Panc1 (cell line): ENCODE measurements at regions not wholly inside any gene's neighbourhood (a gene's known extent, or its start where the extent isn't known, plus 50 kb on each side); places are given as distances from the start of the nearest gene placed in this dataset.

Source experiments
- ATAC-seq: fragments of 200-7000 bp; cut with Tn5 transposase; 2 replicates; pipeline ENCODE4 v1.9.1; 2020; ENCODE audit warnings: mild to moderate bottlenecking, moderate library complexity
- BruUV-seq: library from RNA; stranded (reverse); fragments of 400-500 nt; replicated peaks from 2 replicates; lab custom pipeline; 2021; lab: Mats Ljungman, UMichigan
- CTCF ChIA-PET: fragments of 300-600 bp; sonication (Branson Sonifier 250); formaldehyde crosslinking; loops from one replicate; lab custom pipeline; 2022; ENCODE audit warnings: antibody characterized with exemption; lab: Charles Lee
- POLR2A ChIA-PET: fragments of 300-600 bp; sonication (Branson Sonifier 250); formaldehyde crosslinking; loops from one replicate; lab custom pipeline; 2022; ENCODE audit warnings: antibody characterized with exemption; lab: Charles Lee
- DNase-seq: peaks from one replicate; pipeline ENCODE4 v3.0.0-alpha.2; 2010; ENCODE audit warnings: low read depth, low spot score
- H3K27ac ChIP-seq: 2 replicates; pipeline ENCODE4 v1.5.1; 2011; ENCODE audit warnings: mild to moderate bottlenecking, low read length, inconsistent platforms
- H3K27me3 ChIP-seq: fragments of 200-500 bp; sonication (Bioruptor generic); 2 replicates; pipeline ENCODE4 v1.6.0; 2014; ENCODE audit warnings: low read length, inconsistent platforms; ENCODE audit not compliant: control insufficient read depth, insufficient read depth
- H3K36me3 ChIP-seq: fragments of 200-500 bp; sonication (Bioruptor generic); 2 replicates; pipeline ENCODE4 v1.5.1; 2014; ENCODE audit warnings: inconsistent platforms, mild to moderate bottlenecking, low read length, moderate library complexity; ENCODE audit not compliant: control insufficient read depth, insufficient read depth
- H3K4me1 ChIP-seq: 2 replicates; pipeline ENCODE4 v1.5.1; 2011; ENCODE audit warnings: inconsistent platforms, mild to moderate bottlenecking, low read length, moderate library complexity; ENCODE audit not compliant: control insufficient read depth, insufficient read depth
- H3K4me3 ChIP-seq, 2 experiments: 2 replicates each; pipeline ENCODE4 v1.5.1; 2011 to 2012; ENCODE audit warnings: low read depth in 2 of 2, low read length in 2 of 2, mild to moderate bottlenecking in 2 of 2, inconsistent platforms in 1 of 2, moderate library complexity in 1 of 2
- H3K9me3 ChIP-seq: fragments of 200-500 bp; sonication (Bioruptor generic); 2 replicates; pipeline ENCODE4 v1.5.1; 2014; ENCODE audit warnings: low read depth, mild to moderate bottlenecking, inconsistent platforms, low read length, moderate library complexity; ENCODE audit not compliant: control insufficient read depth, insufficient read depth
- POLR2AphosphoS5 ChIP-seq: IDR thresholded peaks from 2 replicates; pipeline ENCODE4 v1.6.1; 2012; ENCODE audit warnings: mild to moderate bottlenecking, low read depth, low read length, moderate library complexity
- SIN3A ChIP-seq: IDR thresholded peaks from 2 replicates; pipeline ENCODE4 v1.6.1; 2012; ENCODE audit warnings: low read depth, mild to moderate bottlenecking, low read length, moderate library complexity, borderline replicate concordance; ENCODE audit not compliant: insufficient read depth
- TCF7L2 ChIP-seq: IDR thresholded peaks from 2 replicates; pipeline ENCODE4 v1.6.1; 2011; ENCODE audit warnings: mild to moderate bottlenecking, low read depth, low read length, inconsistent platforms
- in situ Hi-C: cut with HindIII; loops from 2 replicates; pipeline ENCODE4 v1.10.0; 2016; ENCODE audit warnings: low sequenced_read_pairs, low pct_unique_long_range_greater_than_20kb
- intact Hi-C: fragments of 100-400 bp; cut with micrococcal nuclease; formaldehyde crosslinking; loops from one replicate; pipeline ENCODE4 v1.10.0; 2022; ENCODE audit not compliant: unreplicated experiment
- TF ChIP-seq, protein P1 (sequence below), 2 experiments: IDR thresholded peaks; 2 replicates each; pipeline ENCODE4 v1.6.1; 2011 to 2012; ENCODE audit warnings: low read depth in 2 of 2, control low read depth in 1 of 2, low read length in 1 of 2, mild to moderate bottlenecking in 1 of 2, moderate library complexity in 1 of 2; ENCODE audit not compliant: insufficient read depth in 1 of 2
- TF ChIP-seq, protein P2 (sequence below): fragments of 450-650 bp; IDR thresholded peaks from 2 replicates; pipeline ENCODE4 v1.5.1; 2017; ENCODE audit warnings: mild to moderate bottlenecking

DNA sequence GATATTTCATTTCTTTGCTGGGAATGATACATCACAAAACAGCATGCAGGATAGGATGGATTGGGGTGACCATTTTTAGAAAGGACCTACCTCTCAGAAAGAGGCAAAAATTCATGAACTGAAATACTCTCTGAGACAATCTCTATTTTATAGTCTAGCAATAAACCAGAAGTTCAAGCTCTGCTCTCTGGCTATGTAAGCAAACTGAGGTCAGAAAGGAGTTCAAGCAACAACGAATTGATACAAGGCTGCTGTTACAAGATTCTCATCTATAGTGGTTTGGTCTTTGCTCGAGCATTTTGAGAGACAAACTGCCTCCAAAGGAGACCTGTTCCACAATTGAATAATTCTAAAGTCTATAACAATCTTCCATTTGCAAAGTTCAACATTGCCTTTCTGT lies 84.7 kb upstream of the GOLGA8J start:
- no peak overlapping the region for H3K4me3 ChIP-seq
- no peak for ATAC-seq
- in situ Hi-C loops: no loop called here
- CTCF ChIA-PET: no interaction called here
- H3K4me1 ChIP-seq: no peaks in the 10 kb centered on the region
- POLR2A ChIA-PET: no interaction called here
- DNase-seq: no peak
- H3K27ac ChIP-seq: no peak overlapping the region
- H3K9me3 ChIP-seq: no peaks in the 10 kb centered on the region
- TF ChIP-seq, protein P1, sequence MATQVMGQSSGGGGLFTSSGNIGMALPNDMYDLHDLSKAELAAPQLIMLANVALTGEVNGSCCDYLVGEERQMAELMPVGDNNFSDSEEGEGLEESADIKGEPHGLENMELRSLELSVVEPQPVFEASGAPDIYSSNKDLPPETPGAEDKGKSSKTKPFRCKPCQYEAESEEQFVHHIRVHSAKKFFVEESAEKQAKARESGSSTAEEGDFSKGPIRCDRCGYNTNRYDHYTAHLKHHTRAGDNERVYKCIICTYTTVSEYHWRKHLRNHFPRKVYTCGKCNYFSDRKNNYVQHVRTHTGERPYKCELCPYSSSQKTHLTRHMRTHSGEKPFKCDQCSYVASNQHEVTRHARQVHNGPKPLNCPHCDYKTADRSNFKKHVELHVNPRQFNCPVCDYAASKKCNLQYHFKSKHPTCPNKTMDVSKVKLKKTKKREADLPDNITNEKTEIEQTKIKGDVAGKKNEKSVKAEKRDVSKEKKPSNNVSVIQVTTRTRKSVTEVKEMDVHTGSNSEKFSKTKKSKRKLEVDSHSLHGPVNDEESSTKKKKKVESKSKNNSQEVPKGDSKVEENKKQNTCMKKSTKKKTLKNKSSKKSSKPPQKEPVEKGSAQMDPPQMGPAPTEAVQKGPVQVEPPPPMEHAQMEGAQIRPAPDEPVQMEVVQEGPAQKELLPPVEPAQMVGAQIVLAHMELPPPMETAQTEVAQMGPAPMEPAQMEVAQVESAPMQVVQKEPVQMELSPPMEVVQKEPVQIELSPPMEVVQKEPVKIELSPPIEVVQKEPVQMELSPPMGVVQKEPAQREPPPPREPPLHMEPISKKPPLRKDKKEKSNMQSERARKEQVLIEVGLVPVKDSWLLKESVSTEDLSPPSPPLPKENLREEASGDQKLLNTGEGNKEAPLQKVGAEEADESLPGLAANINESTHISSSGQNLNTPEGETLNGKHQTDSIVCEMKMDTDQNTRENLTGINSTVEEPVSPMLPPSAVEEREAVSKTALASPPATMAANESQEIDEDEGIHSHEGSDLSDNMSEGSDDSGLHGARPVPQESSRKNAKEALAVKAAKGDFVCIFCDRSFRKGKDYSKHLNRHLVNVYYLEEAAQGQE (IDR thresholded peaks at IDR 0.05; ENCODE audit: insufficient read depth in 1 of 2, low read depth in 2 of 2, low read length in 1 of 2): no peak
- TF ChIP-seq, protein P2, sequence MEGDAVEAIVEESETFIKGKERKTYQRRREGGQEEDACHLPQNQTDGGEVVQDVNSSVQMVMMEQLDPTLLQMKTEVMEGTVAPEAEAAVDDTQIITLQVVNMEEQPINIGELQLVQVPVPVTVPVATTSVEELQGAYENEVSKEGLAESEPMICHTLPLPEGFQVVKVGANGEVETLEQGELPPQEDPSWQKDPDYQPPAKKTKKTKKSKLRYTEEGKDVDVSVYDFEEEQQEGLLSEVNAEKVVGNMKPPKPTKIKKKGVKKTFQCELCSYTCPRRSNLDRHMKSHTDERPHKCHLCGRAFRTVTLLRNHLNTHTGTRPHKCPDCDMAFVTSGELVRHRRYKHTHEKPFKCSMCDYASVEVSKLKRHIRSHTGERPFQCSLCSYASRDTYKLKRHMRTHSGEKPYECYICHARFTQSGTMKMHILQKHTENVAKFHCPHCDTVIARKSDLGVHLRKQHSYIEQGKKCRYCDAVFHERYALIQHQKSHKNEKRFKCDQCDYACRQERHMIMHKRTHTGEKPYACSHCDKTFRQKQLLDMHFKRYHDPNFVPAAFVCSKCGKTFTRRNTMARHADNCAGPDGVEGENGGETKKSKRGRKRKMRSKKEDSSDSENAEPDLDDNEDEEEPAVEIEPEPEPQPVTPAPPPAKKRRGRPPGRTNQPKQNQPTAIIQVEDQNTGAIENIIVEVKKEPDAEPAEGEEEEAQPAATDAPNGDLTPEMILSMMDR: no peak
- TF ChIP-seq TCF7L2 (no peak), SIN3A (no peak), POLR2AphosphoS5 (no peak)
- no peaks in the 10 kb centered on the region; the same call in 1 of the 2 replicates for H3K36me3 ChIP-seq
- intact Hi-C loops: no loop called here
- BruUV-seq: no TSS peak
- H3K27me3 ChIP-seq: 0 out of 2 replicates have a peak, but pooled peaks cover 2% of the 10 kb centered on the region

DNA sequence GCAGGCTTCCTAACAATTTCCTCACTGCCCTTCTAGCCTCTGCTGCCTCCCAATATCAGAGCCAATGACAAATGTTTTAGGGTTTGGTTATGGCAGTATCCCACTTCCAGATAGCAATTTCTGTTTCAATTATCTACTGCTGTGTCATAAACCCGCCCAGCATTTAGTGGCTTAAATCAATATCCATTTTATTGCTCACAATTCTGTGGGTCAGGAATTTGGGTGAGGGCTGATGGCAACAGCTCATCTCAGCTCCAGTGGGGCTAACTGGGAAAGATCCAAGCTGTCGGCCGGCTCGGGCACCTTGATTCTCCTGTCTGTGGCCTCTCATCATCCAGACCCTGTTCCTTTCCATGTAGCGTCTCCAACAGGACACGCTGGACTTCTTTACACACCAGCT lies 85.3 kb upstream of the GOLGA8J start:
- no peak for DNase-seq
- no peaks in the 10 kb centered on the region for H3K9me3 ChIP-seq
- intact Hi-C loops (no loop called here), in situ Hi-C loops (no loop called here)
- no peaks in the 10 kb centered on the region for H3K4me1 ChIP-seq
- no peak overlapping the region for H3K4me3 ChIP-seq
- no peak overlapping the region for H3K27ac ChIP-seq
- 0 out of 2 replicates have a peak, but pooled peaks cover 2% of the 10 kb centered on the region for H3K27me3 ChIP-seq
- H3K36me3 ChIP-seq: no peaks in the 10 kb centered on the region; the same call in 1 of the 2 replicates
- BruUV-seq: no TSS peak
- TF ChIP-seq TCF7L2: no peak
- no peak for TF ChIP-seq POLR2AphosphoS5
- TF ChIP-seq, protein P1 (IDR thresholded peaks at IDR 0.05; ENCODE audit: insufficient read depth in 1 of 2, low read depth in 2 of 2, low read length in 1 of 2): no peak
- TF ChIP-seq SIN3A: no peak
- TF ChIP-seq, protein P2: no peak
- ATAC-seq: no peak
- ChIA-PET POLR2A (no interaction called here), CTCF (no interaction called here)
